Fibroblast of lung (primary cell): ENCODE measurements at regions not wholly inside any gene's neighbourhood (a gene's known extent, or its start where the extent isn't known, plus 50 kb on each side); places are given as distances from the start of the nearest gene placed in this dataset.

Source experiments
- CTCF ChIP-seq, 2 donors: IDR thresholded peaks in 1 of 2; conservative IDR thresholded peaks in 1 of 2; 1 replicate in 1 of 2; 2 replicates in 1 of 2; pipeline ENCODE4 v1.5.1; 2011 to 2012; ENCODE audit warnings: low read length in 2 of 2, control low read depth in 1 of 2, inconsistent platforms in 1 of 2, low read depth in 1 of 2, mild to moderate bottlenecking in 1 of 2
- EZH2 ChIP-seq: IDR thresholded peaks from 2 replicates; pipeline ENCODE4 v1.5.1; 2012; ENCODE audit warnings: low read length, control low read depth, mild to moderate bottlenecking; ENCODE audit errors: missing control alignments

- TF ChIP-seq EZH2 (no peak), CTCF (conservative IDR thresholded peaks at IDR 0.05 in 1 of 2, IDR thresholded peaks at IDR 0.05 in 1 of 2; ENCODE audit: low read depth in 1 of 2, low read length in 2 of 2) (no peak)
These were observed 603.1 kb downstream of the POM121L12 start for GRCh38 chr7:53638517-53638916.
